Tibial artery (tissue), 4 donors: ENCODE measurements at regions not wholly inside any gene's neighbourhood (a gene's known extent, or its start where the extent isn't known, plus 50 kb on each side); places are given as distances from the start of the nearest gene placed in this dataset.

Experiments
- DNase-seq, 2 donors: peaks; one replicate each; pipeline ENCODE4 v3.0.0-alpha.2; 2019
- H3K27ac ChIP-seq, 2 donors: fragments of 200-600 bp; sonication (generic) in 1 of 2; 1 replicate in 1 of 2; 2 replicates in 1 of 2; pipeline ENCODE4 v1.5.1; 2018 to 2019; ENCODE audit warnings: mild to moderate bottlenecking in 1 of 2
- H3K27me3 ChIP-seq, 2 donors: fragments of 200-600 bp; sonication (generic) in 1 of 2; one replicate each; pipeline versions ENCODE4 v1.5.1 to v1.6.0; 2016 to 2019
- H3K36me3 ChIP-seq, 3 donors: fragments of 200-600 bp; sonication (generic) in 2 of 3; one replicate each; pipeline ENCODE4 v1.5.1; 2016 to 2019; ENCODE audit warnings: mild to moderate bottlenecking in 2 of 3
- H3K4me1 ChIP-seq, 4 donors: fragments of 200-600 bp; sonication (generic) in 2 of 4; 1 replicate in 3 of 4; 2 replicates in 1 of 4; pipeline ENCODE4 v1.5.1; 2016 to 2019
- H3K4me3 ChIP-seq, 2 donors: fragments of 200-600 bp; sonication (generic) in 1 of 2; 1 replicate in 1 of 2; 2 replicates in 1 of 2; pipeline ENCODE4 v1.5.1; 2018 to 2019; ENCODE audit warnings: mild to moderate bottlenecking in 2 of 2
- H3K9me3 ChIP-seq, 3 donors: fragments of 200-600 bp; sonication (generic) in 1 of 3; one replicate each; pipeline ENCODE4 v1.5.1; 2016 to 2019
- intact Hi-C: fragments of 100-400 bp; cut with DNase I; formaldehyde crosslinking; loops from one replicate; pipeline ENCODE4 v1.15.0; 2023; ENCODE audit warnings: low total_unique reads
- TF ChIP-seq, protein P1 (sequence below), 2 experiments: fragments of 200-600 bp in 1 of 2; fragments of 450-650 bp in 1 of 2; IDR thresholded peaks; one replicate each; pipeline ENCODE4 v1.5.1; 2017 to 2019; ENCODE audit warnings: antibody characterized with exemption in 2 of 2, mild to moderate bottlenecking in 1 of 2, moderate library complexity in 1 of 2

DNA sequence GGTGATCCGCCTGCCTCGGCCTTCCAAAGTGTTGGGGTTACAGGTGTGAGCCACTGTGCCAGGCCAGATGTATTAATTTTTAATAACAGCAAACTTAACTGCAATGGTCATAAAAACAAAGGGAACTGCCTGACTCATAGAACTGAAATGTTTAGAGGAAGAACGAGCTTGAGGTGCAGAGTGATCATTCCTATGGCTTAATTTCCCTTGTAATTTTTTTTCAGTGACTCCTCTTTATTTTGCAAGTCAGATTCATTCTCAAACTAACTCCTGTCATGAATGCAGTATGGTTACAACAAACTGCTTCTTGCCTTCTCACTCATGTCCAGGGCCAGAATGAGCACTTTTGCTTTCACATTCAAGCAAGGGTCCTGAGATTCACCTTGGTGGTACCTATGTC, 231.3 kb downstream of the HAPSTR1 start:
- intact Hi-C loops: no loop called here
- TF ChIP-seq, protein P1, sequence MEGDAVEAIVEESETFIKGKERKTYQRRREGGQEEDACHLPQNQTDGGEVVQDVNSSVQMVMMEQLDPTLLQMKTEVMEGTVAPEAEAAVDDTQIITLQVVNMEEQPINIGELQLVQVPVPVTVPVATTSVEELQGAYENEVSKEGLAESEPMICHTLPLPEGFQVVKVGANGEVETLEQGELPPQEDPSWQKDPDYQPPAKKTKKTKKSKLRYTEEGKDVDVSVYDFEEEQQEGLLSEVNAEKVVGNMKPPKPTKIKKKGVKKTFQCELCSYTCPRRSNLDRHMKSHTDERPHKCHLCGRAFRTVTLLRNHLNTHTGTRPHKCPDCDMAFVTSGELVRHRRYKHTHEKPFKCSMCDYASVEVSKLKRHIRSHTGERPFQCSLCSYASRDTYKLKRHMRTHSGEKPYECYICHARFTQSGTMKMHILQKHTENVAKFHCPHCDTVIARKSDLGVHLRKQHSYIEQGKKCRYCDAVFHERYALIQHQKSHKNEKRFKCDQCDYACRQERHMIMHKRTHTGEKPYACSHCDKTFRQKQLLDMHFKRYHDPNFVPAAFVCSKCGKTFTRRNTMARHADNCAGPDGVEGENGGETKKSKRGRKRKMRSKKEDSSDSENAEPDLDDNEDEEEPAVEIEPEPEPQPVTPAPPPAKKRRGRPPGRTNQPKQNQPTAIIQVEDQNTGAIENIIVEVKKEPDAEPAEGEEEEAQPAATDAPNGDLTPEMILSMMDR (IDR thresholded peaks at IDR 0.05): no peak
- no peaks in the 10 kb centered on the region for H3K36me3 ChIP-seq
- no peaks in the 10 kb centered on the region for H3K9me3 ChIP-seq
- no peak for DNase-seq
- no peaks in the 10 kb centered on the region for H3K4me1 ChIP-seq
- no peaks in the 10 kb centered on the region for H3K27me3 ChIP-seq
- no peak overlapping the region for H3K27ac ChIP-seq
- no peak overlapping the region for H3K4me3 ChIP-seq

DNA sequence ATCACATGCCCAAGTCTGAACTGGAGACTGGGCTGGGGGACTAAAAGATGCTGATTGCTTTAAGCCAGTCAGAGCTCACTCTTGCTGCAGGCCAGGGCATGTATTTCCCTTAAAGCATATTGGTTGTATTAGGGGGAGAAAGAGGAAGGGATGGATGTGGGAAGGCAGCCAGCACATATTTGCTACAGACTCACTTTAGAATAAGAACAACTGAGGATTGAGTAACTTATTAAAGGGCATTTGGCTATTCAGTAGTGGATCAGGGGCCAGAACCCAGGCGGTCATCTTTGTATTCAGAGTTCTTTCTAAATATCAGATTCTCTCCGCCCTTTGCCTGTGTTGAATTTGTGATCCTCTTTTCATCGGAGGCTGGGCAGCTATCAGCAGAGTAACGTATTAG, 231.7 kb downstream of the HAPSTR1 start:
- no peak for DNase-seq
- H3K27me3 ChIP-seq: no peaks in the 10 kb centered on the region
- H3K4me3 ChIP-seq: no peak overlapping the region
- intact Hi-C loops: no loop called here
- H3K9me3 ChIP-seq: no peaks in the 10 kb centered on the region
- no peak overlapping the region for H3K27ac ChIP-seq
- no peaks in the 10 kb centered on the region for H3K36me3 ChIP-seq
- TF ChIP-seq, protein P1 (IDR thresholded peaks at IDR 0.05): no peak
- peaks cover 0 to under 1% (median 0%) of the 10 kb centered on the region in 4 donors for H3K4me1 ChIP-seq

DNA sequence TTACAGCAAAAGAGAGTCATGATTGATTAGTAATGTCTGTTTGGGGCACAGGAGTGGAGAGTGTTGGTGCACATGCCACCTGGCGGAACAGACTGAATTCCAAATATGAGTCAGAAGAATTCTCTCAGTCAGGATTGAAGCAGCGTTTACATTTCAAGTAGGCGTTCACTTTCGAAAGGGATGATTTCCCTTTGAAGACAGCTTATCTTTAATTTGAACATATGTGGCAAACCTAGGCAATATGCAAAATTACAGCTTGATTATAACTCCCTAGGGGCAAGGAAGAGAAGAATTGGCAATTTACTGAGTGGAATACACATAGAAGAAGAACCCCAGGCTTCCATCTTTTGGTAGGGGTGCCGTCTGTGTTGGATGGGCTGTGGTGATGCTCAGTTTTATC, 235.8 kb downstream of the HAPSTR1 start:
- Histone ChIP-seq H3K27me3 (no peaks in the 10 kb centered on the region), H3K4me3 (no peak overlapping the region), H3K27ac (no peak overlapping the region), H3K9me3 (no peaks in the 10 kb centered on the region), H3K4me1 (peaks cover 0 to 34% (median 15%) of the 10 kb centered on the region in 4 donors), H3K36me3 (no peaks in the 10 kb centered on the region)
- intact Hi-C loops: no loop called here
- no peak for DNase-seq
- TF ChIP-seq, protein P1 (IDR thresholded peaks at IDR 0.05): no peak

DNA sequence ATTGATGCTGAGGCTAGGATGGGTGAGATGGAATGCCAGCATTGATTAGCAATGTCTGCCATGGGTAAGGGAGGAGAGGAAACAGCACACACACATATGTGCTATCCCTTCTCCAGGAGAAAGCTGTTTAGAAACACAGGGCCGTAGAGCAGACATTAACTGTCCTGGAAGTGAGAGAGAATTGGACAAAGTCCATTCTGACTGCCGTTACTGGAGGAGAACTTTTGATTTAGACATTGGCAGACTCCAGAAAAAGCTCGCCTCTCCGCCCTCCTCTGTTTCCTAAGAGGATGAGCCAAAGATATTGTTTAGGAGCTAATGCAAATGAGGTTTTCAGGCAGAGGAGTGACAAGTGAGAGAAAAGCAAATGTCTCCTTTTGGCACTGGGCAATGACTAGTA, 237.0 kb downstream of the HAPSTR1 start:
- no peak for DNase-seq
- H3K27ac ChIP-seq: peak overlapping the region; percentile 60 to 77
- H3K9me3 ChIP-seq: no peaks in the 10 kb centered on the region
- H3K36me3 ChIP-seq: no peaks in the 10 kb centered on the region
- no peaks in the 10 kb centered on the region for H3K27me3 ChIP-seq
- H3K4me1 ChIP-seq: peaks cover 0 to 34% (median 15%) of the 10 kb centered on the region in 4 donors
- H3K4me3 ChIP-seq: no peak overlapping the region
- TF ChIP-seq, protein P1 (IDR thresholded peaks at IDR 0.05): no peak
- intact Hi-C loops: no loop called here

DNA sequence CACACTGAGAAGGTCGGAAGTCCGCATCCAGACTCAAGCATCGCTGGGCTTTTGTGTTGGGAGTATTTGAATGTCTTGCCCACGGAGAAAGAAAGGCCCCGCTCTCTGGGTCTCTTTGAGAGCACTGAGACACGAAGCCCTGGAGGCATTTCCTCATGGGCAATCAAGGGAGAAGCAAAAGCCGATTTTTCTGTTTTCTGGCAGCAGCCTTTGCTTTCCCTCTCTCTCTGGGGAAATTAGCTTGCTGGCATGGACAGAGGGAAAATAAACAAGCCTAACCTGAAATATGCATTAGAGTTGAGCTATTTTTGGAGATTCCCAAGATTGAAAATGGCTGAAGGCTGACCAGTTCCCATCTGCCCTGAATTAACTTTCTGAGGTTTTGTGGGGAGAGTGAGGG, 238.7 kb downstream of the HAPSTR1 start:
- TF ChIP-seq, protein P1 (IDR thresholded peaks at IDR 0.05): no peak
- no peaks in the 10 kb centered on the region for H3K36me3 ChIP-seq
- peaks cover 0 to 46% (median 20%) of the 10 kb centered on the region in 4 donors for H3K4me1 ChIP-seq
- peak in 1 of 2 donors; percentile 69 for DNase-seq
- peak overlapping the region in 1 of 2 donors; percentile 3 for H3K4me3 ChIP-seq
- intact Hi-C loops: no loop called here
- no peaks in the 10 kb centered on the region for H3K27me3 ChIP-seq
- peak overlapping the region; percentile 60 to 77 for H3K27ac ChIP-seq
- no peaks in the 10 kb centered on the region for H3K9me3 ChIP-seq

DNA sequence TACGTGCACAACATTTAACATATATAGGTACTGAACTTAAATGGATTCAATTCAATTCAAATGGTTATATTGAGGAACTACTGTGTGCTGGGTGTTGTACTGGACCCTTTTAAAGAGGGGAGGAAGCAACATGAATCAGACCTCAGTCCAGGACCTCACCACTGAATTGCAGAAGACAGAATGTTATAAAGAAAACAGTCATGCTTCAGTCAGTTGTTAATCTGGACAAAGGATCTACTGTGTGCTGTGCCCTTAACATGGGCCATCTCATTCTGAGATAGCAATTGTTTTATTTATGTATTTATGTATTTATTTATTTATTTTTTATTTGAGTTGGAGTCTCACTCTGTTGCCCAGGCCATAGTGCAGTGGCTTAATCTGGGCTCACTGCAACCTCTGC, 240.1 kb downstream of the HAPSTR1 start:
- no peaks in the 10 kb centered on the region for H3K27me3 ChIP-seq
- intact Hi-C loops: no loop called here
- TF ChIP-seq, protein P1 (IDR thresholded peaks at IDR 0.05): no peak
- no peaks in the 10 kb centered on the region for H3K36me3 ChIP-seq
- H3K4me3 ChIP-seq: no peak overlapping the region
- H3K27ac ChIP-seq: peak overlapping the region; percentile 60 to 77
- H3K4me1 ChIP-seq: peaks cover 0 to 46% (median 20%) of the 10 kb centered on the region in 4 donors
- DNase-seq: no peak
- no peaks in the 10 kb centered on the region for H3K9me3 ChIP-seq
